H9 (cell line): ENCODE measurements at regions not wholly inside any gene's neighbourhood (a gene's known extent, or its start where the extent isn't known, plus 50 kb on each side); places are given as distances from the start of the nearest gene placed in this dataset.
A peak's percentile ranks its signal among the peaks of the same experiment; 100 is the strongest.

Source experiments
- DNase-seq: peaks from one replicate; pipeline ENCODE4 v3.0.0-alpha.2; 2017
- H2AFZ ChIP-seq: one replicate; pipeline ENCODE4 v1.6.1; 2013; ENCODE audit warnings: mild to moderate bottlenecking, low read length, control low read depth, moderate library complexity
- H2AK5ac ChIP-seq: 2 replicates; pipeline ENCODE4 v1.6.1; 2013; ENCODE audit warnings: low read length, control low read depth, mixed read lengths; ENCODE audit not compliant: insufficient read length
- H2BK120ac ChIP-seq: one replicate; pipeline ENCODE4 v1.6.1; 2013; ENCODE audit warnings: low read depth, mild to moderate bottlenecking, low read length, control low read depth, inconsistent platforms; ENCODE audit not compliant: poor library complexity, severe bottlenecking
- H2BK12ac ChIP-seq: 2 replicates; pipeline ENCODE4 v1.6.1; 2013; ENCODE audit warnings: low read length, control low read depth, mixed read lengths, low read depth; ENCODE audit not compliant: insufficient read length
- H2BK15ac ChIP-seq: 2 replicates; pipeline ENCODE4 v1.6.1; 2013; ENCODE audit warnings: low read depth, low read length, control low read depth
- H2BK20ac ChIP-seq: one replicate; pipeline ENCODE4 v1.6.1; 2013; ENCODE audit warnings: low read depth, mild to moderate bottlenecking, low read length, control low read depth, inconsistent platforms; ENCODE audit not compliant: poor library complexity, severe bottlenecking
- H2BK5ac ChIP-seq: 2 replicates; pipeline ENCODE4 v1.6.1; 2013; ENCODE audit warnings: low read length, control low read depth, mixed read lengths; ENCODE audit not compliant: insufficient read length
- H3K14ac ChIP-seq: 2 replicates; pipeline ENCODE4 v1.6.1; 2013; ENCODE audit warnings: low read length, control low read depth; ENCODE audit not compliant: insufficient read depth
- H3K18ac ChIP-seq: 2 replicates; pipeline ENCODE4 v1.6.1; 2013; ENCODE audit warnings: low read depth, mild to moderate bottlenecking, mixed read lengths, low read length, control low read depth; ENCODE audit not compliant: insufficient read length
- H3K23ac ChIP-seq: 2 replicates; pipeline ENCODE4 v1.6.1; 2013; ENCODE audit warnings: low read length, control low read depth, mixed read lengths, low read depth; ENCODE audit not compliant: insufficient read length
- H3K23me2 ChIP-seq: 2 replicates; pipeline ENCODE4 v1.6.1; 2013; ENCODE audit warnings: low read depth, mild to moderate bottlenecking, mixed read lengths, low read length, control low read depth; ENCODE audit not compliant: insufficient read length, poor library complexity, severe bottlenecking
- H3K27ac ChIP-seq: 2 replicates; pipeline ENCODE4 v1.5.1; 2013; ENCODE audit warnings: low read length, control low read depth, mixed read lengths, low read depth; ENCODE audit not compliant: insufficient read length
- H3K27me3 ChIP-seq: 2 replicates; pipeline ENCODE4 v1.6.1; 2013; ENCODE audit warnings: low read length, control low read depth, inconsistent platforms; ENCODE audit not compliant: insufficient read depth
- H3K4ac ChIP-seq: 2 replicates; pipeline ENCODE4 v1.6.1; 2013; ENCODE audit warnings: low read depth, mild to moderate bottlenecking, control low read depth, inconsistent platforms, low read length, moderate library complexity
- H3K4me1 ChIP-seq: 2 replicates; pipeline ENCODE4 v1.6.1; 2013; ENCODE audit warnings: low read length, control low read depth, inconsistent platforms; ENCODE audit not compliant: insufficient read depth
- H3K4me2 ChIP-seq: 2 replicates; pipeline ENCODE4 v1.6.1; 2013; ENCODE audit warnings: low read length, control low read depth, mixed read lengths; ENCODE audit not compliant: insufficient read length, insufficient read depth
- H3K56ac ChIP-seq: 2 replicates; pipeline ENCODE4 v1.6.1; 2013; ENCODE audit warnings: low read depth, mild to moderate bottlenecking, mixed read lengths, low read length, control low read depth; ENCODE audit not compliant: insufficient read length
- H3K79me1 ChIP-seq: 2 replicates; pipeline ENCODE4 v1.6.1; 2013; ENCODE audit warnings: low read depth, mild to moderate bottlenecking, moderate library complexity, low read length, control low read depth, inconsistent platforms; ENCODE audit not compliant: insufficient read depth, poor library complexity, severe bottlenecking
- H3K79me2 ChIP-seq: 2 replicates; pipeline ENCODE4 v1.6.1; 2013; ENCODE audit warnings: low read length, control low read depth, inconsistent platforms; ENCODE audit not compliant: insufficient read depth
- H3K9ac ChIP-seq: 2 replicates; pipeline ENCODE4 v1.6.1; 2013; ENCODE audit warnings: low read length, control low read depth, mixed read lengths; ENCODE audit not compliant: insufficient read length; ENCODE audit errors: extremely low read depth
- H3K9me3 ChIP-seq: one replicate; pipeline ENCODE4 v1.6.1; 2013; ENCODE audit warnings: low read depth, low read length, inconsistent platforms; ENCODE audit not compliant: control insufficient read depth
- H3T11ph ChIP-seq: one replicate; pipeline ENCODE4 v1.6.1; 2013; ENCODE audit warnings: mild to moderate bottlenecking, low read length, control low read depth, inconsistent platforms
- H4K20me1 ChIP-seq: one replicate; pipeline ENCODE4 v1.6.1; 2013; ENCODE audit not compliant: control insufficient read depth, insufficient read length, insufficient read depth
- H4K5ac ChIP-seq: 2 replicates; pipeline ENCODE4 v1.6.1; 2013; ENCODE audit warnings: low read depth, mild to moderate bottlenecking, mixed read lengths, low read length, control low read depth; ENCODE audit not compliant: insufficient read length
- H4K8ac ChIP-seq: replicated peaks from 2 replicates; pipeline ENCODE4 v1.6.1; 2013; ENCODE audit warnings: low read length, control low read depth, mixed read lengths, low read depth; ENCODE audit not compliant: insufficient read length
- H4K91ac ChIP-seq: 2 replicates; pipeline ENCODE4 v1.6.1; 2013; ENCODE audit warnings: low read depth, mild to moderate bottlenecking, moderate library complexity, mixed read lengths, low read length, control low read depth; ENCODE audit not compliant: insufficient read length
- H3K27ac Mint-ChIP-seq, 3 experiments: 2 replicates in 2 of 3; 3 replicates in 1 of 3; pipeline ENCODE4 v1.8.0; 2020 to 2021; ENCODE audit warnings: mixed read lengths in 3 of 3, mild to moderate bottlenecking in 1 of 3, moderate library complexity in 1 of 3
- H3K27me3 Mint-ChIP-seq: 2 replicates; pipeline ENCODE4 v1.8.0; 2021; ENCODE audit warnings: low read depth, mild to moderate bottlenecking, moderate library complexity, mixed read lengths
- H3K36me3 Mint-ChIP-seq, 3 experiments: 2 replicates in 2 of 3; 3 replicates in 1 of 3; pipeline ENCODE4 v1.8.0; 2020 to 2021; ENCODE audit warnings: low read depth in 3 of 3, mixed read lengths in 3 of 3; ENCODE audit not compliant: insufficient read depth in 1 of 3
- H3K4me1 Mint-ChIP-seq, 2 experiments: 2 replicates each; pipeline ENCODE4 v1.8.0; 2020; ENCODE audit warnings: mixed read lengths in 2 of 2
- H3K4me3 Mint-ChIP-seq, 2 experiments: 2 replicates in 1 of 2; 3 replicates in 1 of 2; pipeline ENCODE4 v1.8.0; 2020 to 2021; ENCODE audit warnings: mild to moderate bottlenecking in 2 of 2, mixed read lengths in 2 of 2, moderate library complexity in 1 of 2
- H3K9me3 Mint-ChIP-seq, 2 experiments: 2 replicates in 1 of 2; 3 replicates in 1 of 2; pipeline ENCODE4 v1.8.0; 2020; ENCODE audit warnings: mild to moderate bottlenecking in 2 of 2, mixed read lengths in 2 of 2, moderate library complexity in 1 of 2
- WGBS: extraction: QIAGEN DNeasy Blood & Tissue Kit; methylation state at CpG from one replicate; pipeline ENCODE4 v1.1.7; 2013; ENCODE audit warnings: missing lambda C conversion rate, low lambda C conversion rate, mixed read lengths; ENCODE audit not compliant: insufficient read length; ENCODE audit errors: extremely low coverage; 5-methylcytosine and 5-hydroxymethylcytosine counted together
- TF ChIP-seq, protein P1 (sequence below): fragments of 200-600 bp; sonication (generic); conservative IDR thresholded peaks from 3 replicates; pipeline ENCODE4 v1.8.0; 2021; ENCODE audit warnings: antibody characterized with exemption, mild to moderate bottlenecking

GRCh38 chr2:239585422-239585821 lies 184.6 kb upstream of the HDAC4 start:
- H3K27ac ChIP-seq, result no peak overlapping the region
- H3K79me2 ChIP-seq, result no peaks in the 10 kb centered on the region
- H3K23ac ChIP-seq, result no peak overlapping the region
- Mint-ChIP-seq H3K9me3 (no peaks in the 10 kb centered on the region), H3K27me3 (peaks cover 2% of the 10 kb centered on the region), H3K4me1 (peaks cover 16 to 21% of the 10 kb centered on the region in 2 experiments), H3K36me3 (no peaks in the 10 kb centered on the region; a peak in 1 of 7 replicates), H3K27ac (peak overlapping the region in 1 of 3 experiments; percentile 70; a peak in 2 of 7 replicates), H3K4me3 (no peak overlapping the region)
- no peak overlapping the region for H2BK5ac ChIP-seq
- H2BK120ac ChIP-seq, result no peak overlapping the region
- no peak overlapping the region for H2BK20ac ChIP-seq
- no peak overlapping the region for H2BK12ac ChIP-seq
- no peak overlapping the region for H3K4ac ChIP-seq
- H3K9me3 ChIP-seq, result no peaks in the 10 kb centered on the region
- no peak overlapping the region for H2AFZ ChIP-seq
- H3K14ac ChIP-seq, result no peak overlapping the region
- H4K5ac ChIP-seq, result no peak overlapping the region
- no peak overlapping the region for H3K56ac ChIP-seq
- H4K20me1 ChIP-seq, result no peaks in the 10 kb centered on the region
- H3K4me1 ChIP-seq, result no peaks in the 10 kb centered on the region
- no peak overlapping the region for H3T11ph ChIP-seq
- no CpG with 5 or more reads among the region's 10 CpGs for WGBS
- H2BK15ac ChIP-seq, result no peak overlapping the region
- TF ChIP-seq, protein P1, sequence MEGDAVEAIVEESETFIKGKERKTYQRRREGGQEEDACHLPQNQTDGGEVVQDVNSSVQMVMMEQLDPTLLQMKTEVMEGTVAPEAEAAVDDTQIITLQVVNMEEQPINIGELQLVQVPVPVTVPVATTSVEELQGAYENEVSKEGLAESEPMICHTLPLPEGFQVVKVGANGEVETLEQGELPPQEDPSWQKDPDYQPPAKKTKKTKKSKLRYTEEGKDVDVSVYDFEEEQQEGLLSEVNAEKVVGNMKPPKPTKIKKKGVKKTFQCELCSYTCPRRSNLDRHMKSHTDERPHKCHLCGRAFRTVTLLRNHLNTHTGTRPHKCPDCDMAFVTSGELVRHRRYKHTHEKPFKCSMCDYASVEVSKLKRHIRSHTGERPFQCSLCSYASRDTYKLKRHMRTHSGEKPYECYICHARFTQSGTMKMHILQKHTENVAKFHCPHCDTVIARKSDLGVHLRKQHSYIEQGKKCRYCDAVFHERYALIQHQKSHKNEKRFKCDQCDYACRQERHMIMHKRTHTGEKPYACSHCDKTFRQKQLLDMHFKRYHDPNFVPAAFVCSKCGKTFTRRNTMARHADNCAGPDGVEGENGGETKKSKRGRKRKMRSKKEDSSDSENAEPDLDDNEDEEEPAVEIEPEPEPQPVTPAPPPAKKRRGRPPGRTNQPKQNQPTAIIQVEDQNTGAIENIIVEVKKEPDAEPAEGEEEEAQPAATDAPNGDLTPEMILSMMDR, result no peak
- no peak overlapping the region for H2AK5ac ChIP-seq
- H3K23me2 ChIP-seq, result no peaks in the 10 kb centered on the region
- DNase-seq, result no peak
- H3K79me1 ChIP-seq, result no peaks in the 10 kb centered on the region
- H3K9ac ChIP-seq, result no peak overlapping the region
- H3K18ac ChIP-seq, result no peak overlapping the region
- no peak overlapping the region for H4K91ac ChIP-seq
- H3K4me2 ChIP-seq, result no peak overlapping the region
- H3K27me3 ChIP-seq, result no peaks in the 10 kb centered on the region
- H4K8ac ChIP-seq, result no peak overlapping the region
